Nephron progenitor cell (in vitro differentiated cells): ENCODE measurements at regions not wholly inside any gene's neighbourhood (a gene's known extent, or its start where the extent isn't known, plus 50 kb on each side); places are given as distances from the start of the nearest gene placed in this dataset.
A peak's percentile ranks its signal among the peaks of the same experiment; 100 is the strongest.

Experiments used
- DNase-seq: peaks from one replicate; pipeline ENCODE4 v3.0.0; 2021
- H3K27ac Mint-ChIP-seq: 2 replicates; pipeline ENCODE4 v1.8.0; 2021; ENCODE audit warnings: mild to moderate bottlenecking, moderate library complexity, mixed read lengths
- H3K27me3 Mint-ChIP-seq: 2 replicates; pipeline ENCODE4 v1.8.0; 2021; ENCODE audit warnings: mild to moderate bottlenecking, low read depth, mixed read lengths; ENCODE audit not compliant: poor library complexity
- H3K36me3 Mint-ChIP-seq: 2 replicates; pipeline ENCODE4 v1.8.0; 2021; ENCODE audit warnings: low read depth, mixed read lengths
- H3K4me1 Mint-ChIP-seq: 2 replicates; pipeline ENCODE4 v1.8.0; 2021; ENCODE audit warnings: mixed read lengths
- H3K4me3 Mint-ChIP-seq: 2 replicates; pipeline ENCODE4 v1.8.0; 2021; ENCODE audit warnings: mild to moderate bottlenecking, moderate library complexity, mixed read lengths
- H3K9me3 Mint-ChIP-seq: 2 replicates; pipeline ENCODE4 v1.8.0; 2021; ENCODE audit warnings: mild to moderate bottlenecking, moderate library complexity, mixed read lengths
- CTCF ChIP-seq: fragments of 200-600 bp; sonication (generic); IDR thresholded peaks from 2 replicates; pipeline ENCODE4 v1.5.0; 2021; ENCODE audit warnings: antibody characterized with exemption

- DNase-seq: no peak
- no peak for TF ChIP-seq CTCF
- no peaks in the 10 kb centered on the region for H3K9me3 Mint-ChIP-seq
- H3K4me1 Mint-ChIP-seq: no peaks in the 10 kb centered on the region
- H3K4me3 Mint-ChIP-seq: no peak overlapping the region
- no peaks in the 10 kb centered on the region for H3K36me3 Mint-ChIP-seq
- no peak overlapping the region for H3K27ac Mint-ChIP-seq
- peaks cover 2% of the 10 kb centered on the region for H3K27me3 Mint-ChIP-seq
Observed at GRCh38 chr4:31160146-31160545, 440.0 kb downstream of the PCDH7 start.

GRCh38 chr4:31169846-31170245 is 449.7 kb downstream of the PCDH7 start:
- DNase-seq: no peak
- no peaks in the 10 kb centered on the region for H3K36me3 Mint-ChIP-seq
- no peak overlapping the region for H3K4me3 Mint-ChIP-seq
- no peaks in the 10 kb centered on the region for H3K9me3 Mint-ChIP-seq
- H3K27me3 Mint-ChIP-seq: no peaks in the 10 kb centered on the region
- no peak overlapping the region for H3K27ac Mint-ChIP-seq
- peaks cover 7% of the 10 kb centered on the region for H3K4me1 Mint-ChIP-seq
- no peak for TF ChIP-seq CTCF

DNA sequence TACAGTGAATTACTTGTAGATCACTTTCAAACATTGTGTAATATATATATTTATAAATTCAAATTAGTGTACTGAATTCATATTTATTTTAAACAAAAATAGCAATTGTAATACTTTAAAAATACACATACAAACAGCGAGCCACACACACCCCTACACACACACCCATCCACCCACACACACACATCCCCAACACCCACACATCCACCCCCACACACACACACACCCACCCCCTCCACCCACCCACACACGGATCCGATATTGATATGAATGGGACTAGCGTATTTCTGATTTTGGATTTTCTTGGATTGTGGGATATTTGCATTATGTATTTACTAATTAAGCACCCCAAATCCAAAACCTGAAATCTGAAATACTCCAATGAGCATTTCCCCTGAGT is 451.2 kb downstream of the PCDH7 start:
- no peak for TF ChIP-seq CTCF
- no peak overlapping the region for H3K4me3 Mint-ChIP-seq
- no peak for DNase-seq
- H3K9me3 Mint-ChIP-seq: no peaks in the 10 kb centered on the region
- peaks cover 2% of the 10 kb centered on the region for H3K4me1 Mint-ChIP-seq
- no peaks in the 10 kb centered on the region for H3K36me3 Mint-ChIP-seq
- no peaks in the 10 kb centered on the region for H3K27me3 Mint-ChIP-seq
- H3K27ac Mint-ChIP-seq: no peak overlapping the region

- Mint-ChIP-seq H3K4me1 (no peaks in the 10 kb centered on the region), H3K27ac (no peak overlapping the region), H3K9me3 (no peaks in the 10 kb centered on the region), H3K4me3 (no peak overlapping the region), H3K27me3 (no peaks in the 10 kb centered on the region), H3K36me3 (no peaks in the 10 kb centered on the region)
- no peak for TF ChIP-seq CTCF
- no peak for DNase-seq
Observed at GRCh38 chr4:31175242-31175910, 455.2 kb downstream of the PCDH7 start.

- Mint-ChIP-seq H3K4me1 (no peaks in the 10 kb centered on the region), H3K27ac (no peak overlapping the region), H3K9me3 (peaks cover 22% of the 10 kb centered on the region), H3K36me3 (no peaks in the 10 kb centered on the region), H3K27me3 (no peaks in the 10 kb centered on the region), H3K4me3 (no peak overlapping the region)
- no peak for TF ChIP-seq CTCF
- no peak for DNase-seq
Observed at GRCh38 chr4:31183256-31183655, 463.1 kb downstream of the PCDH7 start.

- no peaks in the 10 kb centered on the region for H3K36me3 Mint-ChIP-seq
- DNase-seq: no peak
- H3K4me1 Mint-ChIP-seq: no peaks in the 10 kb centered on the region
- peak overlapping the region; percentile 17 for H3K27ac Mint-ChIP-seq
- TF ChIP-seq CTCF: no peak
- no peak overlapping the region for H3K4me3 Mint-ChIP-seq
- peaks cover 22% of the 10 kb centered on the region for H3K9me3 Mint-ChIP-seq
- no peaks in the 10 kb centered on the region for H3K27me3 Mint-ChIP-seq
Observed at GRCh38 chr4:31185014-31185585, 464.9 kb downstream of the PCDH7 start.
